Astrocyte (in vitro differentiated cells and primary cell): ENCODE measurements at regions not wholly inside any gene's neighbourhood (a gene's known extent, or its start where the extent isn't known, plus 50 kb on each side); places are given as distances from the start of the nearest gene placed in this dataset.

ENCODE experiments used
- DNase-seq: peaks from one replicate; pipeline ENCODE4 v3.0.0-alpha.2; 2010; ENCODE audit warnings: low read depth
- FAIRE-seq: peaks from 2 replicates; lab custom pipeline; 2011; peaks lifted over from hg19 to GRCh38; lab: Jason Lieb, UNC
- H2AFZ ChIP-seq: 2 replicates; pipeline ENCODE4 v1.6.0; 2012; ENCODE audit warnings: low read depth, low read length, inconsistent platforms
- H3K27ac ChIP-seq: 2 replicates; pipeline ENCODE4 v1.5.1; 2011; ENCODE audit warnings: low read depth, low read length, inconsistent platforms
- H3K27me3 ChIP-seq: 2 replicates; pipeline ENCODE4 v1.6.0; 2011; ENCODE audit warnings: low read length, inconsistent platforms; ENCODE audit not compliant: insufficient read depth
- H3K36me3 ChIP-seq: 2 replicates; pipeline ENCODE4 v1.5.1; 2011; ENCODE audit warnings: low read length, inconsistent platforms; ENCODE audit not compliant: insufficient read depth
- H3K4me1 ChIP-seq: 2 replicates; pipeline ENCODE4 v1.5.1; 2011; ENCODE audit warnings: low read length, inconsistent platforms; ENCODE audit not compliant: insufficient read depth
- H3K4me2 ChIP-seq: 2 replicates; pipeline ENCODE4 v1.6.0; 2012; ENCODE audit warnings: low read length, inconsistent platforms
- H3K4me3 ChIP-seq: 2 replicates; pipeline ENCODE4 v1.5.1; 2011; ENCODE audit warnings: low read depth, mild to moderate bottlenecking, low read length, inconsistent platforms; ENCODE audit not compliant: insufficient read depth
- H3K79me2 ChIP-seq: 2 replicates; pipeline ENCODE4 v1.6.0; 2012; ENCODE audit warnings: mild to moderate bottlenecking, low read length, inconsistent platforms; ENCODE audit not compliant: insufficient read depth
- H3K9ac ChIP-seq: 2 replicates; pipeline ENCODE4 v1.6.0; 2012; ENCODE audit warnings: mild to moderate bottlenecking, low read length, inconsistent platforms
- H3K9me3 ChIP-seq: 2 replicates; pipeline ENCODE4 v1.5.1; 2012; ENCODE audit warnings: low read depth, mild to moderate bottlenecking, low read length, inconsistent platforms; ENCODE audit not compliant: insufficient read depth
- H4K20me1 ChIP-seq: 2 replicates; pipeline ENCODE4 v1.6.0; 2012; ENCODE audit warnings: low read length, inconsistent platforms; ENCODE audit not compliant: insufficient read depth
- H3K27ac Mint-ChIP-seq: one replicate; pipeline ENCODE4 v1.8.0; 2021; ENCODE audit warnings: mild to moderate bottlenecking, mixed read lengths; ENCODE audit not compliant: unreplicated experiment
- H3K27me3 Mint-ChIP-seq: one replicate; pipeline ENCODE4 v1.8.0; 2021; ENCODE audit warnings: low read depth, mixed read lengths; ENCODE audit not compliant: unreplicated experiment
- H3K36me3 Mint-ChIP-seq: one replicate; pipeline ENCODE4 v1.8.0; 2021; ENCODE audit warnings: low read depth, mixed read lengths; ENCODE audit not compliant: unreplicated experiment
- H3K4me1 Mint-ChIP-seq: one replicate; pipeline ENCODE4 v1.8.0; 2021; ENCODE audit warnings: low read depth, mixed read lengths; ENCODE audit not compliant: unreplicated experiment
- H3K4me3 Mint-ChIP-seq: one replicate; pipeline ENCODE4 v1.8.0; 2021; ENCODE audit warnings: mild to moderate bottlenecking, moderate library complexity, mixed read lengths; ENCODE audit not compliant: unreplicated experiment
- H3K9me3 Mint-ChIP-seq: one replicate; pipeline ENCODE4 v1.8.0; 2021; ENCODE audit warnings: mild to moderate bottlenecking, mixed read lengths; ENCODE audit not compliant: unreplicated experiment
- CTCF ChIP-seq: IDR thresholded peaks from 2 replicates; pipeline ENCODE4 v1.5.1; 2011; ENCODE audit warnings: low read depth, mild to moderate bottlenecking, inconsistent platforms, low read length, moderate library complexity; ENCODE audit not compliant: insufficient read depth
- EZH2 ChIP-seq: IDR thresholded peaks from 2 replicates; pipeline ENCODE4 v1.6.1; 2012; ENCODE audit warnings: mild to moderate bottlenecking, low read length, inconsistent platforms; ENCODE audit not compliant: insufficient read depth

DNA sequence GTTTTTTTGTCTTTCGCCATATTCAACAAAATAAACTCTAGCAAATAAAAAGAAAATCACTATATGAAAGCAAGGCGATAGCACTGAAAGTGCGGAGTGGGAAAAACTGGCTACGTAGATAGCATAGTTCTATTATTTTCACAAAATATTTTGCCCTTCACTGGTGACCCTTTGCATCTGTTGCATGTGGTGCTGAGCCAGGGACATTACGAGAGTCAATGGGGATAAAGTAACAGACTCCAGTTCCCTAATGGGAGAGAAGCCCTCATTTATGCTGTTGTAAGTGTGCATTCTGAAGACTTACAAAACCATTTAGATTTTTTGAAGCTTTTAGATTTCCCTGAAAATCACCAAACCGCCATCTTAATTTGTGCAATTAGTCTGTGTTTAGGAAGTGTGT lies 501.6 kb downstream of the PPARGC1A start:
- Mint-ChIP-seq H3K4me3 (no peak overlapping the region), H3K36me3 (no peaks in the 10 kb centered on the region), H3K9me3 (peaks cover 2% of the 10 kb centered on the region), H3K4me1 (peaks cover 10% of the 10 kb centered on the region), H3K27me3 (no peaks in the 10 kb centered on the region), H3K27ac (no peak overlapping the region)
- Histone ChIP-seq H3K27me3 (no peaks in the 10 kb centered on the region), H3K9me3 (no peaks in the 10 kb centered on the region), H4K20me1 (no peaks in the 10 kb centered on the region), H3K9ac (no peak overlapping the region), H3K27ac (no peak overlapping the region), H3K4me3 (no peak overlapping the region), H3K36me3 (no peaks in the 10 kb centered on the region), H3K4me1 (peaks cover 6% of the 10 kb centered on the region), H3K4me2 (no peak overlapping the region), H2AFZ (no peak overlapping the region), H3K79me2 (no peaks in the 10 kb centered on the region)
- no peak for DNase-seq
- no peak for FAIRE-seq
- TF ChIP-seq CTCF (no peak), EZH2 (no peak)

DNA sequence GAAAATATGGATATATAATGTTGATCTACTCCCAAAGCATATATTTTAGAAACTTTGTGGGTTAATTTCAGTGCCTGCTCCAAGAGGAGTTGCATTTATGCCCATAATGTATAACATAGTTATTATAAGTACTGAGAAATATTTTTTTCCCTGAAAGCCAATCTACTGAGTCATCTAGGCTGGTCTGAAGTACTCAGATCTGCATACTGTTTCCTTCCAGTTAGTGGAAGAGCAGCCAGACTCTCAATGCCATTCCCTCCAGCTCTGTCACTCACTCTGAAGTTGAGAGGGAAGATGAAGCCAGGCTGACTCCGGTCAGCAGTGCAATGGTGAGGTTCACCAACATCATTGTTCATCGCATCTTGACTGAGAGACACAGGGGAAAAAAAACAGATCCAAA lies 505.1 kb downstream of the PPARGC1A start:
- Mint-ChIP-seq H3K4me1 (peaks cover 14% of the 10 kb centered on the region), H3K36me3 (no peaks in the 10 kb centered on the region), H3K27me3 (no peaks in the 10 kb centered on the region), H3K4me3 (no peak overlapping the region), H3K9me3 (peaks cover 2% of the 10 kb centered on the region), H3K27ac (peak overlapping the region; percentile 83)
- no peak overlapping the region for H3K27ac ChIP-seq
- H2AFZ ChIP-seq = no peak overlapping the region
- no peak overlapping the region for H3K9ac ChIP-seq
- H3K36me3 ChIP-seq = no peaks in the 10 kb centered on the region
- no peak overlapping the region for H3K4me2 ChIP-seq
- no peaks in the 10 kb centered on the region for H3K27me3 ChIP-seq
- TF ChIP-seq CTCF = no peak
- no peak for TF ChIP-seq EZH2
- no peaks in the 10 kb centered on the region for H3K79me2 ChIP-seq
- no peaks in the 10 kb centered on the region for H4K20me1 ChIP-seq
- FAIRE-seq (no peak), DNase-seq (peak; percentile 70)
- H3K4me1 ChIP-seq = peaks cover 6% of the 10 kb centered on the region
- no peak overlapping the region for H3K4me3 ChIP-seq
- no peaks in the 10 kb centered on the region for H3K9me3 ChIP-seq

GRCh38 chr4:23382879-23383278 lies 507.0 kb downstream of the PPARGC1A start:
- H3K4me1 Mint-ChIP-seq = peaks cover 14% of the 10 kb centered on the region
- Histone ChIP-seq H3K79me2 (no peaks in the 10 kb centered on the region), H3K4me3 (no peak overlapping the region), H3K27ac (peak overlapping the region; percentile 33), H3K9ac (no peak overlapping the region), H3K9me3 (no peaks in the 10 kb centered on the region), H3K36me3 (no peaks in the 10 kb centered on the region), H2AFZ (no peak overlapping the region), H3K4me1 (peaks cover 6% of the 10 kb centered on the region), H3K4me2 (no peak overlapping the region), H3K27me3 (no peaks in the 10 kb centered on the region), H4K20me1 (no peaks in the 10 kb centered on the region)
- H3K27me3 Mint-ChIP-seq = no peaks in the 10 kb centered on the region
- FAIRE-seq (no peak), DNase-seq (peak; percentile 76)
- no peak overlapping the region for H3K4me3 Mint-ChIP-seq
- no peaks in the 10 kb centered on the region for H3K36me3 Mint-ChIP-seq
- no peaks in the 10 kb centered on the region for H3K9me3 Mint-ChIP-seq
- TF ChIP-seq EZH2 (no peak), CTCF (no peak)
- H3K27ac Mint-ChIP-seq = no peak overlapping the region
